ENCODE measurements at regions not wholly inside any gene's neighbourhood (a gene's known extent, or its start where the extent isn't known, plus 50 kb on each side); places are given as distances from the start of the nearest gene placed in this dataset.
"Not testable (repeated sequence)": the region's sequence is repeated elsewhere in the genome, so short reads cannot be mapped to it uniquely, and the experiment has no call there.

DNA sequence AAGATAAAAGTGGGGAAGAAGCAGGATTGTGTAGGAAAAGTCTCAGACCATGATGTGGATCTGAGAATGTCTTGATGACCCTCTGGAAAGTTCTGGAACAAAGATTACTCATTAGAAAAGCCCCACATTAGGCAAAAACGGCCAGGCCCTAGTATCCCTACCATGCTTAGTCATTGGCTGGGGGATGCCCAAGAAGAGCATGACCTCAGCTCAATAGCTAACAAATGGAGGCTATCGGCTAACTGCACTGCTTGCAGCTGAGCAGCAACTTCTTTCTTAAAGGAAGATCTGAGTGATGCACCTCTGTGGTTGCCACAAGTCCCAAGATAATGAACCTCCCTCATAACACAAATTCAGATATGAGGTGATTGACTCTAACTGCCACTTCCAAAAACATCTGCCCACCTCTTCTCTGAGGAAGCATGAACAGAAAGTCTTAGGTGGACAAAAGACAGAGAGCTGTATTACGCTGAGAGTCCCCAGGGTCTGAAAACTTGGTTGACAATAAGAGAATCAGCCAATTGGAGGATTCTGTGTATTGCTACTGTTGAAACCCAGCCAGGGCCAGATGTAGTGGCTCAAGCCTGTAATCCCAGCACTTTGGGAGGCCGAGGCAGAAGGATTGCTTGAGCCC, 64.6 kb upstream of the AK4 start:
- Histone ChIP-seq H3K4me3 (ENCODE audit: control insufficient read depth in 2 of 3, extremely low read depth in 1 of 3, insufficient read depth in 2 of 3, low read depth in 1 of 3, low read length in 3 of 3) (no peak overlapping the region), H3K36me3 (ENCODE audit: control insufficient read depth in 2 of 2, extremely low read depth in 1 of 2, insufficient read depth in 2 of 2, low read length in 2 of 2) (no peaks in the 10 kb centered on the region), H4K20me1 (ENCODE audit: control insufficient read depth, extremely low read depth, insufficient read depth, low read length) (no peaks in the 10 kb centered on the region), H3K27me3 (ENCODE audit: control insufficient read depth, extremely low read depth, insufficient read depth, low read length) (no peaks in the 10 kb centered on the region), H3K79me2 (ENCODE audit: control insufficient read depth, insufficient read depth, low read length) (no peaks in the 10 kb centered on the region), H3K4me1 (ENCODE audit: control insufficient read depth, extremely low read depth, insufficient read depth, low read length) (no peaks in the 10 kb centered on the region), H3K4me2 (ENCODE audit: control insufficient read depth, extremely low read depth, insufficient read depth, low read depth, low read length) (no peak overlapping the region), H3K9me1 (ENCODE audit: control insufficient read depth, extremely low read depth, insufficient read depth, low read length) (no peaks in the 10 kb centered on the region), H3K9ac (ENCODE audit: control insufficient read depth, extremely low read depth, insufficient read depth, low read length) (no peak overlapping the region), H3K9me3 (ENCODE audit: control insufficient read depth, low read depth, low read length) (no peaks in the 10 kb centered on the region), H3K27ac (ENCODE audit: control insufficient read depth, insufficient read depth, low read length) (no peak overlapping the region), H2AFZ (ENCODE audit: control insufficient read depth, low read length) (no peak overlapping the region)
- FAIRE-seq, result no peak
- DNase-seq (ENCODE audit: low read depth, low spot score), result no peak
- TF ChIP-seq EZH2 (IDR thresholded peaks at IDR 0.05; ENCODE audit: low read length) (no peak), CTCF (optimal IDR thresholded peaks at IDR 0.05 in 1 of 3, IDR thresholded peaks at IDR 0.05 in 1 of 3, conservative IDR thresholded peaks at IDR 0.05 in 1 of 3; ENCODE audit: extremely low read depth in 1 of 3, insufficient read depth in 2 of 3, low read length in 3 of 3) (no peak)
- dilution Hi-C loops (cut with MboI; ENCODE audit: extremely low pct_ligation_motif_present, low sequenced_read_pairs), result no loop called here

DNA sequence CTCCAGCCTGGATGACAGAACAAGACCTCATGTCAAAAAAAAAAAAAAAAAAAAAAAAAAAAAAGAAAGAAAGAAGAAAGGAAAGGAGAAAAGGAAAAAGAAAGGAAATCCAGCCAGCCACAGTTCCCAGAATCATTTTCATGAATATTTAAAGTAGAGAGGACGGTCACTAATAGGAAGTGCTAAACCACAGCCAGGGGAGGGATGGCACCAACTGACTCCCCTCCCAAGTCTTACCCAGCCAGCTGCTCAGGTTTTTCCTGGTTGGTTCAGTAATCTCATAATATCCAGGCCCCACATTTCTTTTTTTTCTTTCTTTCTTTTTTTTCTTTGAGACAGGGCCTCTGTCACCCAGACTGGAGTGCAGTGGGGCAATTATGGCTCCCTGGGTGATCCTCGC, 63.9 kb upstream of the AK4 start:
- no peaks in the 10 kb centered on the region for H3K9me1 ChIP-seq (ENCODE audit: control insufficient read depth, extremely low read depth, insufficient read depth, low read length)
- no peak for FAIRE-seq
- no peak overlapping the region for H2AFZ ChIP-seq (ENCODE audit: control insufficient read depth, low read length)
- no peaks in the 10 kb centered on the region for H3K36me3 ChIP-seq (ENCODE audit: control insufficient read depth in 2 of 2, extremely low read depth in 1 of 2, insufficient read depth in 2 of 2, low read length in 2 of 2)
- H4K20me1 ChIP-seq (ENCODE audit: control insufficient read depth, extremely low read depth, insufficient read depth, low read length), result no peaks in the 10 kb centered on the region
- no peaks in the 10 kb centered on the region for H3K4me1 ChIP-seq (ENCODE audit: control insufficient read depth, extremely low read depth, insufficient read depth, low read length)
- H3K9me3 ChIP-seq (ENCODE audit: control insufficient read depth, low read depth, low read length), result no peaks in the 10 kb centered on the region
- TF ChIP-seq CTCF (optimal IDR thresholded peaks at IDR 0.05 in 1 of 3, IDR thresholded peaks at IDR 0.05 in 1 of 3, conservative IDR thresholded peaks at IDR 0.05 in 1 of 3; ENCODE audit: extremely low read depth in 1 of 3, insufficient read depth in 2 of 3, low read length in 3 of 3) (no peak), EZH2 (IDR thresholded peaks at IDR 0.05; ENCODE audit: low read length) (no peak)
- dilution Hi-C loops (cut with MboI; ENCODE audit: extremely low pct_ligation_motif_present, low sequenced_read_pairs), result no loop called here
- no peak overlapping the region for H3K4me3 ChIP-seq (ENCODE audit: control insufficient read depth in 2 of 3, extremely low read depth in 1 of 3, insufficient read depth in 2 of 3, low read depth in 1 of 3, low read length in 3 of 3)
- no peak overlapping the region for H3K27ac ChIP-seq (ENCODE audit: control insufficient read depth, insufficient read depth, low read length)
- H3K79me2 ChIP-seq (ENCODE audit: control insufficient read depth, insufficient read depth, low read length), result no peaks in the 10 kb centered on the region
- no peaks in the 10 kb centered on the region for H3K27me3 ChIP-seq (ENCODE audit: control insufficient read depth, extremely low read depth, insufficient read depth, low read length)
- DNase-seq (ENCODE audit: low read depth, low spot score), result no peak
- H3K4me2 ChIP-seq (ENCODE audit: control insufficient read depth, extremely low read depth, insufficient read depth, low read depth, low read length), result no peak overlapping the region
- no peak overlapping the region for H3K9ac ChIP-seq (ENCODE audit: control insufficient read depth, extremely low read depth, insufficient read depth, low read length)

DNA sequence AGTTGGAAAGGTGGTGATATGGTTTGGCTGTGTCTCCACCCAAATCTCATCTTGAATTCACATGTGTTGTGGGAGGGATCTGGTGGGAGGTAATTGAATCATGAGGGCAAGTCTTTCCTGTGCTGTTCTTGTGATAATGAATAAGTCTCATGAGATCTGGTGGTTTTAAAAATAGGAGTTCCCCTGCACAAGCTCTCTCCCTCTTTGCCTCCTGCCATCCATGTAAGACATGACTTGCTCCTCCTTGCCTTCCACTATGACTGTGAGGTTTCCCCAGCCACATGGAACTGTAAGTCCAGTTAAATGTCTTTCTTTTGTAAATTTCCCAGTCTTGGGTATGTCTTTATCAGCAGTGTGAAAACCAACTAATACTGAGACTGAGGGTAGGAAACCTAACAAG, 60.5 kb upstream of the AK4 start:
- H3K79me2 ChIP-seq (ENCODE audit: control insufficient read depth, insufficient read depth, low read length); H3K36me3 ChIP-seq (ENCODE audit: control insufficient read depth in 2 of 2, extremely low read depth in 1 of 2, insufficient read depth in 2 of 2, low read length in 2 of 2); FAIRE-seq; H3K27ac ChIP-seq (ENCODE audit: control insufficient read depth, insufficient read depth, low read length); H4K20me1 ChIP-seq (ENCODE audit: control insufficient read depth, extremely low read depth, insufficient read depth, low read length); H3K4me1 ChIP-seq (ENCODE audit: control insufficient read depth, extremely low read depth, insufficient read depth, low read length); H3K27me3 ChIP-seq (ENCODE audit: control insufficient read depth, extremely low read depth, insufficient read depth, low read length); H3K9me1 ChIP-seq (ENCODE audit: control insufficient read depth, extremely low read depth, insufficient read depth, low read length); dilution Hi-C loops (cut with MboI; ENCODE audit: extremely low pct_ligation_motif_present, low sequenced_read_pairs); H3K4me3 ChIP-seq (ENCODE audit: control insufficient read depth in 2 of 3, extremely low read depth in 1 of 3, insufficient read depth in 2 of 3, low read depth in 1 of 3, low read length in 3 of 3); H3K4me2 ChIP-seq (ENCODE audit: control insufficient read depth, extremely low read depth, insufficient read depth, low read depth, low read length); H3K9ac ChIP-seq (ENCODE audit: control insufficient read depth, extremely low read depth, insufficient read depth, low read length); H2AFZ ChIP-seq (ENCODE audit: control insufficient read depth, low read length); DNase-seq (ENCODE audit: low read depth, low spot score); H3K9me3 ChIP-seq (ENCODE audit: control insufficient read depth, low read depth, low read length): not testable (repeated sequence)

Data from keratinocyte (primary cell).